GM21528 (cell line): ENCODE measurements at regions not wholly inside any gene's neighbourhood (a gene's known extent, or its start where the extent isn't known, plus 50 kb on each side); places are given as distances from the start of the nearest gene placed in this dataset.
"Not testable (repeated sequence)": the region's sequence is repeated elsewhere in the genome, so short reads cannot be mapped to it uniquely, and the experiment has no call there.

Experiments used
- ATAC-seq: cut with Tn5 transposase; IDR thresholded peaks from one replicate; pipeline ENCODE4 v1.9.1; 2021; ENCODE audit warnings: mild to moderate bottlenecking, moderate library complexity; ENCODE audit not compliant: unreplicated experiment, low FRiP score

GRCh38 chr6:11428371-11428770 is 109.2 kb upstream of the TMEM170B start:
- no peak for ATAC-seq

- ATAC-seq = no peak
Observed at GRCh38 chr6:11427723-11428245, 109.8 kb upstream of the TMEM170B start.

- ATAC-seq = no peak
Observed at GRCh38 chr6:11427091-11427722, 110.3 kb upstream of the TMEM170B start.

GRCh38 chr6:11426571-11426970 is 111.0 kb upstream of the TMEM170B start:
- ATAC-seq = no peak

GRCh38 chr6:11425876-11426275 is 111.7 kb upstream of the TMEM170B start:
- ATAC-seq = no peak

- no peak for ATAC-seq
Observed at GRCh38 chr6:11425431-11425871, 112.1 kb upstream of the TMEM170B start.

GRCh38 chr6:11424395-11425034 is 113.0 kb upstream of the TMEM170B start:
- ATAC-seq = no peak

GRCh38 chr6:11423667-11424066 is 113.9 kb upstream of the TMEM170B start:
- no peak for ATAC-seq

GRCh38 chr6:11423072-11423471 is 114.5 kb upstream of the TMEM170B start:
- ATAC-seq = no peak

GRCh38 chr6:11419763-11420453 is 117.6 kb upstream of the TMEM170B start:
- no peak for ATAC-seq

- no peak for ATAC-seq
Observed at GRCh38 chr6:11418290-11418905, 119.2 kb upstream of the TMEM170B start.

GRCh38 chr6:11416936-11417576 is 120.5 kb upstream of the TMEM170B start:
- ATAC-seq = no peak

GRCh38 chr6:11416099-11416935 is 121.2 kb upstream of the TMEM170B start:
- not testable (repeated sequence) for ATAC-seq

GRCh38 chr6:11415557-11415956 is 122.0 kb upstream of the TMEM170B start:
- ATAC-seq = no peak

- ATAC-seq = no peak
Observed at GRCh38 chr6:11414176-11414963, 123.2 kb upstream of the TMEM170B start.

- no peak for ATAC-seq
Observed at GRCh38 chr6:11413728-11414127, 123.8 kb upstream of the TMEM170B start.

GRCh38 chr6:11413117-11413687 is 124.3 kb upstream of the TMEM170B start:
- ATAC-seq = no peak

- no peak for ATAC-seq
Observed at GRCh38 chr6:11412616-11413015, 124.9 kb upstream of the TMEM170B start.

GRCh38 chr6:11412011-11412424 is 125.5 kb upstream of the TMEM170B start:
- ATAC-seq = no peak
